GM12873 (cell line): ENCODE measurements at regions not wholly inside any gene's neighbourhood (a gene's known extent, or its start where the extent isn't known, plus 50 kb on each side); places are given as distances from the start of the nearest gene placed in this dataset.

ENCODE experiments used
- TF ChIP-seq, protein P1 (sequence below): IDR thresholded peaks from 2 replicates; pipeline ENCODE4 v1.5.1; 2012; ENCODE audit warnings: low read depth, mild to moderate bottlenecking, moderate library complexity, low read length, control low read depth; ENCODE audit not compliant: insufficient read depth; ENCODE audit errors: missing control alignments

- TF ChIP-seq, protein P1, sequence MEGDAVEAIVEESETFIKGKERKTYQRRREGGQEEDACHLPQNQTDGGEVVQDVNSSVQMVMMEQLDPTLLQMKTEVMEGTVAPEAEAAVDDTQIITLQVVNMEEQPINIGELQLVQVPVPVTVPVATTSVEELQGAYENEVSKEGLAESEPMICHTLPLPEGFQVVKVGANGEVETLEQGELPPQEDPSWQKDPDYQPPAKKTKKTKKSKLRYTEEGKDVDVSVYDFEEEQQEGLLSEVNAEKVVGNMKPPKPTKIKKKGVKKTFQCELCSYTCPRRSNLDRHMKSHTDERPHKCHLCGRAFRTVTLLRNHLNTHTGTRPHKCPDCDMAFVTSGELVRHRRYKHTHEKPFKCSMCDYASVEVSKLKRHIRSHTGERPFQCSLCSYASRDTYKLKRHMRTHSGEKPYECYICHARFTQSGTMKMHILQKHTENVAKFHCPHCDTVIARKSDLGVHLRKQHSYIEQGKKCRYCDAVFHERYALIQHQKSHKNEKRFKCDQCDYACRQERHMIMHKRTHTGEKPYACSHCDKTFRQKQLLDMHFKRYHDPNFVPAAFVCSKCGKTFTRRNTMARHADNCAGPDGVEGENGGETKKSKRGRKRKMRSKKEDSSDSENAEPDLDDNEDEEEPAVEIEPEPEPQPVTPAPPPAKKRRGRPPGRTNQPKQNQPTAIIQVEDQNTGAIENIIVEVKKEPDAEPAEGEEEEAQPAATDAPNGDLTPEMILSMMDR = no peak
Measured at GRCh38 chr15:62571072-62571471, 406.0 kb upstream of the C2CD4B start.

- TF ChIP-seq, protein P1 = no peak
Measured at GRCh38 chr15:62572797-62573196, 407.7 kb upstream of the C2CD4B start.

- TF ChIP-seq, protein P1 = no peak
Measured at GRCh38 chr15:62573876-62574275, 408.8 kb upstream of the C2CD4B start.

- TF ChIP-seq, protein P1 = no peak
Measured at GRCh38 chr15:62578546-62578945, 413.5 kb upstream of the C2CD4B start.

GRCh38 chr15:62578960-62579359, 413.9 kb upstream of the C2CD4B start:
- TF ChIP-seq, protein P1 = no peak

- TF ChIP-seq, protein P1 = no peak
Measured at GRCh38 chr15:62579842-62580241, 414.8 kb upstream of the C2CD4B start.

DNA sequence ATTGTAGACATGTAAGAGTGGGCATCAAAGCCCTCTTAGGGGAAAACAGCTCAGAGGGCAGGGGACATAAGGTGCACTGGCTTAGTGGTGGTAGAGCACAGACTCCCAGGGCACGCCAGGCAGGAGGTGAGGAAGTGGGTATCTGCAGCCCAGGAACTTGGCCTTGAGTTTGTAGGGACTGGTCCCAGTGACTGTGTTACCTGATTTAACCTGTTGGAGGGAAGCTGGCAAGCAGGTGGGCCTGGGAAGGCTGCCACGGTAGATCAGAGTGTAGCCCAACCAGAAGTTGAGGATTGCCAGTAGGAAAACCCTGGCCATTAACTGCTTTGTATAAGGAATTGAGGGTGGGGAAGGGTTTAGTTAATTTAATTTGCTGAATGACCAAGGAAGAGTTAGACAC, 417.5 kb upstream of the C2CD4B start:
- TF ChIP-seq, protein P1 = no peak
